GM12873 (cell line): ENCODE measurements at regions not wholly inside any gene's neighbourhood (a gene's known extent, or its start where the extent isn't known, plus 50 kb on each side); places are given as distances from the start of the nearest gene placed in this dataset.

Experiments
- TF ChIP-seq, protein P1 (sequence below): IDR thresholded peaks from 2 replicates; pipeline ENCODE4 v1.5.1; 2012; ENCODE audit warnings: low read depth, mild to moderate bottlenecking, moderate library complexity, low read length, control low read depth; ENCODE audit not compliant: insufficient read depth; ENCODE audit errors: missing control alignments

DNA sequence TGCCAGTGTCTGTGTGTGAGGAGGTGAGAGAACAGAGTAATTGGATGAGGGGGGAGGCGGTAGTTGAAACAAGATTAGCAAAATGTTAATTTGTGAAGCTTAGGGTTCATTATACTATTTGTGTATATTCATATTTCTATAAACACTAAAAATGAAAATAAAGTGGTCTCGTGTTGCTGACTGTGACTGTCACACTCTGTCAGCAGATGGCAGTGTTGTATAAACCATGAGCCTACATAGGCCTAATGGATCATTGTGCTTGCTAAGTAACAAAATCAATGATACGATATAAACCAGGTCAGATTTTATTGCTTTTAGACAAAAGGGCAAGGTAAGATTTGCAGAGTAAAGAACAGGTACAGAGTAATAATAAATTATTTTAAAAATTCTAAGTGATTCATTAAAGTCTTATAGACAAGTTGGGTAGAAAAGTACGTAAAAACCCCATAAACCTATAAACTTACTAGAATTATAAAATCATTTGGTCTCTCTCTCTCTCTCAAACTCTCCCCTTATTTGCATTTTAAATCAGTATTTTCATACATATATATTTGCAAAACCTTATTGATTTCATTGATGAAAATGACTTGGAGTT is 182.7 kb downstream of the RPIA start:
- TF ChIP-seq, protein P1, sequence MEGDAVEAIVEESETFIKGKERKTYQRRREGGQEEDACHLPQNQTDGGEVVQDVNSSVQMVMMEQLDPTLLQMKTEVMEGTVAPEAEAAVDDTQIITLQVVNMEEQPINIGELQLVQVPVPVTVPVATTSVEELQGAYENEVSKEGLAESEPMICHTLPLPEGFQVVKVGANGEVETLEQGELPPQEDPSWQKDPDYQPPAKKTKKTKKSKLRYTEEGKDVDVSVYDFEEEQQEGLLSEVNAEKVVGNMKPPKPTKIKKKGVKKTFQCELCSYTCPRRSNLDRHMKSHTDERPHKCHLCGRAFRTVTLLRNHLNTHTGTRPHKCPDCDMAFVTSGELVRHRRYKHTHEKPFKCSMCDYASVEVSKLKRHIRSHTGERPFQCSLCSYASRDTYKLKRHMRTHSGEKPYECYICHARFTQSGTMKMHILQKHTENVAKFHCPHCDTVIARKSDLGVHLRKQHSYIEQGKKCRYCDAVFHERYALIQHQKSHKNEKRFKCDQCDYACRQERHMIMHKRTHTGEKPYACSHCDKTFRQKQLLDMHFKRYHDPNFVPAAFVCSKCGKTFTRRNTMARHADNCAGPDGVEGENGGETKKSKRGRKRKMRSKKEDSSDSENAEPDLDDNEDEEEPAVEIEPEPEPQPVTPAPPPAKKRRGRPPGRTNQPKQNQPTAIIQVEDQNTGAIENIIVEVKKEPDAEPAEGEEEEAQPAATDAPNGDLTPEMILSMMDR, result no peak

DNA sequence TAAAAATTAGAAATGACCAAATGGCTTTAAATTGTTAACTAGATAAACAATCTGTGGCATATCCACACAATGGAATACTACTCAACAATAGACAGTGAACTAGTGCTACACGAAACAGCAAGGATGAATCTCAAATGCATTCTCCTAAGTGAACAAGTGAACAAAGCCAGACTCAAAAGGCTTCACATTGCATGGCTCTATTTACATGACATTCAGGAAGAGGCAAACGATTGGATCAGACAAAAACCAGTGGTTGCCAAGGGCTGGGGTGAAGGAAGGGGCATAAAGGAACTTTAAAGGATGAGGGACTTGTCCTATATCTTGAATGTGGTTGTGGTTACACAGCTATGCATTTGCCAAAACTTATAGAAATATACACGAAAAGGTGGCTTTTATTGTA is 184.3 kb downstream of the RPIA start:
- TF ChIP-seq, protein P1, result no peak

DNA sequence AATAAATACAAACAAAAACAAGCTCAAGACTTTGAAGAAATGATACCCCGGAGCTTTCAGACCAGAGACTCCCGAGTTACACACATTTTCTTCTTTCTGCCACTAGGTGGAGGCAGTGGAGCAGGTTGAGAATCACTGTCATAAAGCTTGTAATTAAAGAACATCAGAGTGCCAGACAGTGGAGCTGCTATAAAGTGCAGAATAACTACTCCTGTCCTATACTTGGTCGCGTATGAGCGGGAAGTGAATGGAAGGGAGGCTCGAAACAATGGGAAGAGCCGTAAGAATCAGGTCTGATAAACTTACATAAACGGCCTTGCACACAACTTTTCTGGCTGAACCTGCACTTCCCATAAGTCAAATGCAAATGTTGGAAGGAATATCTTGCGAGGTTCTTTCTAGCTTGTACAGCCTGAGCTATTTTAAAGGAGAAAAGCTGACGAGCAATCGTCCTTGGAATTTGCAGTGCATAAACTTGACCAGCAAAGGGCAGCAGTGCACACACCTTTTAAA is 189.0 kb downstream of the RPIA start:
- TF ChIP-seq, protein P1, result no peak

DNA sequence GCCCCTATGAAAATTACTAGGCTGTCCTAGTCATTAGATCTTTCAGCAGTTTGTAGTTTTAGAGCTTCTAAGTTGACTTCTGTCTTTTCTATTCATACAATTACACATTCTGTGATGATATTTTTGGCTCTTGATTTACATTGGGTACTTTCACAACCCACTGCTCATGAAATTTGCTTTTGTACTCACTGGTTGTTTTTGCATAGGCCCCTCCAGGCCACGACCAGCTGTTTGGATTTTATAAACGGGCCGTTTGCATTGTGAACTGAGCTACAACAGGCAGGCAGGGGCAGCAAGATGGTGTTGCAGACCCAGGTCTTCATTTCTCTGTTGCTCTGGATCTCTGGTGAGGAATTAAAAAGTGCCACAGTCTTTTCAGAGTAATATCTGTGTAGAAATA is 193.8 kb downstream of the RPIA start:
- TF ChIP-seq, protein P1, result no peak

DNA sequence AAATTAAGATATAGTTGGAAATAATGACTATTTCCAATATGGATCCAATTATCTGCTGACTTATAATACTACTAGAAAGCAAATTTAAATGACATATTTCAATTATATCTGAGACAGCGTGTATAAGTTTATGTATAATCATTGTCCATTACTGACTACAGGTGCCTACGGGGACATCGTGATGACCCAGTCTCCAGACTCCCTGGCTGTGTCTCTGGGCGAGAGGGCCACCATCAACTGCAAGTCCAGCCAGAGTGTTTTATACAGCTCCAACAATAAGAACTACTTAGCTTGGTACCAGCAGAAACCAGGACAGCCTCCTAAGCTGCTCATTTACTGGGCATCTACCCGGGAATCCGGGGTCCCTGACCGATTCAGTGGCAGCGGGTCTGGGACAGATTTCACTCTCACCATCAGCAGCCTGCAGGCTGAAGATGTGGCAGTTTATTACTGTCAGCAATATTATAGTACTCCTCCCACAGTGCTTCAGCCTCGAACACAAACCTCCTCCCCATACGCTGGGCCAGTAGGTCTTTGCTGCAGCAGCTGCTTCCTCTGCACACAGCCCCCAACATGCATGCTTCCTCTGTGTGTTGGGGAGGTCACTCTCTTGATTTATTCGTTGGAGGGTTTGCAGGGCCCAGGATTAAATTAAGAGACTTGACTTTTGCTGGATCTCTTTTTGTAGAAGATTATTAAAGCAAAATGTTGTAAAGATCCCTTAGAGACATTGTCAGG is 194.4 kb downstream of the RPIA start:
- TF ChIP-seq, protein P1, result no peak

DNA sequence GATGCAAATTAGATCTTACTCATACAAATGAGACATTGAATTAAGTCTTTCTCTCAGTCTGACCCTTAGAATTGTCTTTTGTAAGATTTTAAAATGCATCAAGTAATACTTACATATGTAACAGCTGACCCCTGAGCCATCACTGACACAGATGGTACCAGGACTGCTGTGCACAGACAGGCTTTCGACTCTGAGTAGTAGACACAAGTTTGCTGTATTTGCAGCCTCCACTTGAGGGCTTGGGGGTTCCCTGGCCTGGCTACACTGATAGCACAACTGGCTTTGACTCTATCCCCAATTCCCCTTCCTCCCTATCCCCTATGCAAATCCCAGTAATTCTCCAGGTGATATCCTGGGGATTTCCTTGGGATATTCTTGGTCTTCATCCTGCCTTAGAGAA is 200.7 kb downstream of the RPIA start:
- TF ChIP-seq, protein P1, result no peak

DNA sequence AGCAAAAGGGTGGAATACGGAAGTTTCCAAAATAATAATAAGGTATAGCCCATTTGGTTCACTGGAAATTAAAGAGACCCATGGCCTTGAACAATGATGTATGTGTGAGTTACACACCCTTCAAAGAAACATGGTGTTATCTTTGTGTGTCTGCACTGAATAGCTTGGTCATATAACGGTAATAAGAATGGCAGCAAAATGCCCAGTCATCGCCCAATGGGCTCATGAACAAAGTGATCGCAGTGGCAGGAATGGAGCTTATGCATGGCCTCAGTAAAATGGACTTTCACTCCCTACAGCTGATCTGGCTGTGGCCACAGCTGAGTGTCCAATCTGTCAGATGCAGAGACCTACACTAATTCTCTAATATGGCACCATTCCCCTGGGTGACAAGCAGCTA is 201.3 kb downstream of the RPIA start:
- TF ChIP-seq, protein P1, result no peak
